ENCODE measurements at regions not wholly inside any gene's neighbourhood (a gene's known extent, or its start where the extent isn't known, plus 50 kb on each side); places are given as distances from the start of the nearest gene placed in this dataset.

- H3K9ac ChIP-seq (ENCODE audit: low read length in 5 of 5): no peak overlapping the region
- H3K27me3 ChIP-seq (ENCODE audit: control insufficient read depth in 5 of 5, insufficient read depth in 4 of 5, low read length in 5 of 5): peaks cover 0 to 2% (median 0%) of the 10 kb centered on the region in 5 donors
- no peak overlapping the region for H3K4me3 ChIP-seq (ENCODE audit: low read depth in 1 of 5, low read length in 5 of 5)
- H3K4me1 ChIP-seq (ENCODE audit: control insufficient read depth in 5 of 5, insufficient read depth in 5 of 5, low read length in 5 of 5): no peaks in the 10 kb centered on the region
- no peak overlapping the region for H3K27ac ChIP-seq (ENCODE audit: low read depth, low read length)
- H3K9me3 ChIP-seq (ENCODE audit: control insufficient read depth in 5 of 5, low read length in 5 of 5): no peaks in the 10 kb centered on the region
- H3K36me3 ChIP-seq (ENCODE audit: control insufficient read depth in 5 of 5, insufficient read depth in 5 of 5, low read length in 5 of 5): no peaks in the 10 kb centered on the region
These were observed 374.7 kb upstream of the LARGE1 start for GRCh38 chr22:34294986-34295385.

- H3K27me3 ChIP-seq (ENCODE audit: control insufficient read depth in 5 of 5, insufficient read depth in 4 of 5, low read length in 5 of 5): peaks cover 0 to 2% (median 0%) of the 10 kb centered on the region in 5 donors
- no peaks in the 10 kb centered on the region for H3K9me3 ChIP-seq (ENCODE audit: control insufficient read depth in 5 of 5, low read length in 5 of 5)
- no peaks in the 10 kb centered on the region for H3K4me1 ChIP-seq (ENCODE audit: control insufficient read depth in 5 of 5, insufficient read depth in 5 of 5, low read length in 5 of 5)
- H3K9ac ChIP-seq (ENCODE audit: low read length in 5 of 5): no peak overlapping the region
- no peak overlapping the region for H3K27ac ChIP-seq (ENCODE audit: low read depth, low read length)
- H3K36me3 ChIP-seq (ENCODE audit: control insufficient read depth in 5 of 5, insufficient read depth in 5 of 5, low read length in 5 of 5): no peaks in the 10 kb centered on the region
- no peak overlapping the region for H3K4me3 ChIP-seq (ENCODE audit: low read depth in 1 of 5, low read length in 5 of 5)
These were observed 376.2 kb upstream of the LARGE1 start for GRCh38 chr22:34296461-34296860.

- no peaks in the 10 kb centered on the region for H3K36me3 ChIP-seq (ENCODE audit: control insufficient read depth in 5 of 5, insufficient read depth in 5 of 5, low read length in 5 of 5)
- no peak overlapping the region for H3K27ac ChIP-seq (ENCODE audit: low read depth, low read length)
- no peaks in the 10 kb centered on the region for H3K4me1 ChIP-seq (ENCODE audit: control insufficient read depth in 5 of 5, insufficient read depth in 5 of 5, low read length in 5 of 5)
- H3K4me3 ChIP-seq (ENCODE audit: low read depth in 1 of 5, low read length in 5 of 5): no peak overlapping the region
- H3K27me3 ChIP-seq (ENCODE audit: control insufficient read depth in 5 of 5, insufficient read depth in 4 of 5, low read length in 5 of 5): peaks cover 0 to 2% (median 0%) of the 10 kb centered on the region in 5 donors
- no peaks in the 10 kb centered on the region for H3K9me3 ChIP-seq (ENCODE audit: control insufficient read depth in 5 of 5, low read length in 5 of 5)
- H3K9ac ChIP-seq (ENCODE audit: low read length in 5 of 5): no peak overlapping the region
These were observed 377.4 kb upstream of the LARGE1 start for GRCh38 chr22:34297536-34298120.

GRCh38 chr22:34299496-34299895 lies 379.2 kb upstream of the LARGE1 start:
- H3K9me3 ChIP-seq (ENCODE audit: control insufficient read depth in 5 of 5, low read length in 5 of 5): no peaks in the 10 kb centered on the region
- no peak overlapping the region for H3K27ac ChIP-seq (ENCODE audit: low read depth, low read length)
- H3K36me3 ChIP-seq (ENCODE audit: control insufficient read depth in 5 of 5, insufficient read depth in 5 of 5, low read length in 5 of 5): no peaks in the 10 kb centered on the region
- no peak overlapping the region for H3K9ac ChIP-seq (ENCODE audit: low read length in 5 of 5)
- H3K27me3 ChIP-seq (ENCODE audit: control insufficient read depth in 5 of 5, insufficient read depth in 4 of 5, low read length in 5 of 5): no peaks in the 10 kb centered on the region
- no peaks in the 10 kb centered on the region for H3K4me1 ChIP-seq (ENCODE audit: control insufficient read depth in 5 of 5, insufficient read depth in 5 of 5, low read length in 5 of 5)
- H3K4me3 ChIP-seq (ENCODE audit: low read depth in 1 of 5, low read length in 5 of 5): no peak overlapping the region

GRCh38 chr22:34301569-34301968 lies 381.3 kb upstream of the LARGE1 start:
- Histone ChIP-seq H3K4me1 (ENCODE audit: control insufficient read depth in 5 of 5, insufficient read depth in 5 of 5, low read length in 5 of 5) (no peaks in the 10 kb centered on the region), H3K27me3 (ENCODE audit: control insufficient read depth in 5 of 5, insufficient read depth in 4 of 5, low read length in 5 of 5) (no peaks in the 10 kb centered on the region), H3K9me3 (ENCODE audit: control insufficient read depth in 5 of 5, low read length in 5 of 5) (no peaks in the 10 kb centered on the region), H3K27ac (ENCODE audit: low read depth, low read length) (no peak overlapping the region), H3K36me3 (ENCODE audit: control insufficient read depth in 5 of 5, insufficient read depth in 5 of 5, low read length in 5 of 5) (no peaks in the 10 kb centered on the region), H3K4me3 (ENCODE audit: low read depth in 1 of 5, low read length in 5 of 5) (no peak overlapping the region), H3K9ac (ENCODE audit: low read length in 5 of 5) (no peak overlapping the region)

GRCh38 chr22:34303656-34304055 lies 383.4 kb upstream of the LARGE1 start:
- Histone ChIP-seq H3K9me3 (ENCODE audit: control insufficient read depth in 5 of 5, low read length in 5 of 5) (no peaks in the 10 kb centered on the region), H3K27ac (ENCODE audit: low read depth, low read length) (no peak overlapping the region), H3K4me3 (ENCODE audit: low read depth in 1 of 5, low read length in 5 of 5) (no peak overlapping the region), H3K27me3 (ENCODE audit: control insufficient read depth in 5 of 5, insufficient read depth in 4 of 5, low read length in 5 of 5) (no peaks in the 10 kb centered on the region), H3K9ac (ENCODE audit: low read length in 5 of 5) (no peak overlapping the region), H3K36me3 (ENCODE audit: control insufficient read depth in 5 of 5, insufficient read depth in 5 of 5, low read length in 5 of 5) (no peaks in the 10 kb centered on the region), H3K4me1 (ENCODE audit: control insufficient read depth in 5 of 5, insufficient read depth in 5 of 5, low read length in 5 of 5) (no peaks in the 10 kb centered on the region)

GRCh38 chr22:34306361-34306760 lies 386.1 kb upstream of the LARGE1 start:
- Histone ChIP-seq H3K27me3 (ENCODE audit: control insufficient read depth in 5 of 5, insufficient read depth in 4 of 5, low read length in 5 of 5) (no peaks in the 10 kb centered on the region), H3K27ac (ENCODE audit: low read depth, low read length) (no peak overlapping the region), H3K4me1 (ENCODE audit: control insufficient read depth in 5 of 5, insufficient read depth in 5 of 5, low read length in 5 of 5) (no peaks in the 10 kb centered on the region), H3K9ac (ENCODE audit: low read length in 5 of 5) (no peak overlapping the region), H3K4me3 (ENCODE audit: low read depth in 1 of 5, low read length in 5 of 5) (no peak overlapping the region), H3K36me3 (ENCODE audit: control insufficient read depth in 5 of 5, insufficient read depth in 5 of 5, low read length in 5 of 5) (no peaks in the 10 kb centered on the region), H3K9me3 (ENCODE audit: control insufficient read depth in 5 of 5, low read length in 5 of 5) (no peaks in the 10 kb centered on the region)

GRCh38 chr22:34308101-34308500 lies 387.8 kb upstream of the LARGE1 start:
- no peak overlapping the region for H3K4me3 ChIP-seq (ENCODE audit: low read depth in 1 of 5, low read length in 5 of 5)
- no peak overlapping the region for H3K9ac ChIP-seq (ENCODE audit: low read length in 5 of 5)
- H3K9me3 ChIP-seq (ENCODE audit: control insufficient read depth in 5 of 5, low read length in 5 of 5): no peaks in the 10 kb centered on the region
- H3K27me3 ChIP-seq (ENCODE audit: control insufficient read depth in 5 of 5, insufficient read depth in 4 of 5, low read length in 5 of 5): no peaks in the 10 kb centered on the region
- no peaks in the 10 kb centered on the region for H3K36me3 ChIP-seq (ENCODE audit: control insufficient read depth in 5 of 5, insufficient read depth in 5 of 5, low read length in 5 of 5)
- H3K27ac ChIP-seq (ENCODE audit: low read depth, low read length): no peak overlapping the region
- H3K4me1 ChIP-seq (ENCODE audit: control insufficient read depth in 5 of 5, insufficient read depth in 5 of 5, low read length in 5 of 5): no peaks in the 10 kb centered on the region

- Histone ChIP-seq H3K4me3 (ENCODE audit: low read depth in 1 of 5, low read length in 5 of 5) (no peak overlapping the region), H3K9me3 (ENCODE audit: control insufficient read depth in 5 of 5, low read length in 5 of 5) (peaks cover 0 to 10% (median 4%) of the 10 kb centered on the region in 5 donors), H3K27ac (ENCODE audit: low read depth, low read length) (no peak overlapping the region), H3K4me1 (ENCODE audit: control insufficient read depth in 5 of 5, insufficient read depth in 5 of 5, low read length in 5 of 5) (no peaks in the 10 kb centered on the region), H3K36me3 (ENCODE audit: control insufficient read depth in 5 of 5, insufficient read depth in 5 of 5, low read length in 5 of 5) (no peaks in the 10 kb centered on the region), H3K9ac (ENCODE audit: low read length in 5 of 5) (no peak overlapping the region), H3K27me3 (ENCODE audit: control insufficient read depth in 5 of 5, insufficient read depth in 4 of 5, low read length in 5 of 5) (peaks cover 0 to 7% (median 0%) of the 10 kb centered on the region in 5 donors)
These were observed 399.1 kb upstream of the LARGE1 start for GRCh38 chr22:34319346-34319745.

- Histone ChIP-seq H3K36me3 (ENCODE audit: control insufficient read depth in 5 of 5, insufficient read depth in 5 of 5, low read length in 5 of 5) (no peaks in the 10 kb centered on the region), H3K4me3 (ENCODE audit: low read depth in 1 of 5, low read length in 5 of 5) (no peak overlapping the region), H3K9ac (ENCODE audit: low read length in 5 of 5) (no peak overlapping the region), H3K4me1 (ENCODE audit: control insufficient read depth in 5 of 5, insufficient read depth in 5 of 5, low read length in 5 of 5) (no peaks in the 10 kb centered on the region), H3K27ac (ENCODE audit: low read depth, low read length) (no peak overlapping the region), H3K9me3 (ENCODE audit: control insufficient read depth in 5 of 5, low read length in 5 of 5) (no peaks in the 10 kb centered on the region), H3K27me3 (ENCODE audit: control insufficient read depth in 5 of 5, insufficient read depth in 4 of 5, low read length in 5 of 5) (peaks cover 0 to under 1% (median 0%) of the 10 kb centered on the region in 5 donors)
These were observed 404.5 kb upstream of the LARGE1 start for GRCh38 chr22:34324763-34325162.

GRCh38 chr22:34326901-34327300 lies 406.6 kb upstream of the LARGE1 start:
- no peaks in the 10 kb centered on the region for H3K4me1 ChIP-seq (ENCODE audit: control insufficient read depth in 5 of 5, insufficient read depth in 5 of 5, low read length in 5 of 5)
- no peak overlapping the region for H3K9ac ChIP-seq (ENCODE audit: low read length in 5 of 5)
- H3K4me3 ChIP-seq (ENCODE audit: low read depth in 1 of 5, low read length in 5 of 5): no peak overlapping the region
- no peaks in the 10 kb centered on the region for H3K9me3 ChIP-seq (ENCODE audit: control insufficient read depth in 5 of 5, low read length in 5 of 5)
- no peaks in the 10 kb centered on the region for H3K36me3 ChIP-seq (ENCODE audit: control insufficient read depth in 5 of 5, insufficient read depth in 5 of 5, low read length in 5 of 5)
- H3K27ac ChIP-seq (ENCODE audit: low read depth, low read length): no peak overlapping the region
- no peaks in the 10 kb centered on the region for H3K27me3 ChIP-seq (ENCODE audit: control insufficient read depth in 5 of 5, insufficient read depth in 4 of 5, low read length in 5 of 5)

Measured in subcutaneous abdominal adipose tissue (tissue), 5 donors.